GM19452 (cell line): ENCODE measurements at regions not wholly inside any gene's neighbourhood (a gene's known extent, or its start where the extent isn't known, plus 50 kb on each side); places are given as distances from the start of the nearest gene placed in this dataset.

Source experiments
- ATAC-seq: cut with Tn5 transposase; IDR thresholded peaks from one replicate; pipeline ENCODE4 v1.9.1; 2021; ENCODE audit not compliant: unreplicated experiment

DNA sequence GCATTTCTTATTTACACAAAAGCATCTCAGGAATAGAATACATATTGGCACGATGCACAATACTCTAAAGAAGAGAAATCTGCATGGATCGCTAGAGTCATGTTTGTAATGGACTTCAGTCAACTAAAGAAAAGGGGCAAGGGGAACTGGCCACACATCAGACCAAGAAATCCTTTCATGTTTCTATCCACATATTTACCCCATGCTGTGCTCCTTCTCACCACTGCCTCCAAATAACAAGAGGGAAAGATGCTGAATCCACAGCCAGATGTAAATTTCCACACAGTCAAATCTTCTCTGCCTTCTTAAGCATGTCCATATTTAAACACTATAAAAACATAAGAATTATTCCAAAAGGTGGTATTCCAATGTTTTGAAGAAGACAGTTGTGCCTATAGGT, 67.6 kb downstream of the COX18 start:
- no peak for ATAC-seq

DNA sequence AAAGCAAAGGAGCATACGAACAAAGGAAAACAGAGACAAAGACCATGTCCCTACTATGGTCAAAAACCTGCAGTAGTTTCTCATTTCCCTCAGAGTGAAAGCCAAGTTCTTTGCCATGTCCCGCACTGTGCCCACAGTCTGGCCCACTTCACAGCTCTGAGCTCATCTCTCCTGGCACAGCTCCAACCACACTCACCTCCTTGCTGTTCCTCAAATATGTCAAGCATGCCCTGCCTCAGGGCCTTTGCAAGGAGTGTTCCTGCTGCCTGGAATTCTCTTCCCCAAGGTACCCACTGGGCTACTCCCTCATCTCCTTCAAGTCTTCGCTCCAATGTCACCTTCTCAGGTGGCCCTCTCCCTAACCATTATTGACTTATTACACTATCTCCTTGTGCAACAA, 72.1 kb downstream of the COX18 start:
- no peak for ATAC-seq

GRCh38 chr4:72994670-72995069, 74.8 kb downstream of the COX18 start:
- ATAC-seq: no peak

- no peak for ATAC-seq
Observed at GRCh38 chr4:72993876-72994275, 75.6 kb downstream of the COX18 start.

GRCh38 chr4:72991873-72992272, 77.6 kb downstream of the COX18 start:
- no peak for ATAC-seq

DNA sequence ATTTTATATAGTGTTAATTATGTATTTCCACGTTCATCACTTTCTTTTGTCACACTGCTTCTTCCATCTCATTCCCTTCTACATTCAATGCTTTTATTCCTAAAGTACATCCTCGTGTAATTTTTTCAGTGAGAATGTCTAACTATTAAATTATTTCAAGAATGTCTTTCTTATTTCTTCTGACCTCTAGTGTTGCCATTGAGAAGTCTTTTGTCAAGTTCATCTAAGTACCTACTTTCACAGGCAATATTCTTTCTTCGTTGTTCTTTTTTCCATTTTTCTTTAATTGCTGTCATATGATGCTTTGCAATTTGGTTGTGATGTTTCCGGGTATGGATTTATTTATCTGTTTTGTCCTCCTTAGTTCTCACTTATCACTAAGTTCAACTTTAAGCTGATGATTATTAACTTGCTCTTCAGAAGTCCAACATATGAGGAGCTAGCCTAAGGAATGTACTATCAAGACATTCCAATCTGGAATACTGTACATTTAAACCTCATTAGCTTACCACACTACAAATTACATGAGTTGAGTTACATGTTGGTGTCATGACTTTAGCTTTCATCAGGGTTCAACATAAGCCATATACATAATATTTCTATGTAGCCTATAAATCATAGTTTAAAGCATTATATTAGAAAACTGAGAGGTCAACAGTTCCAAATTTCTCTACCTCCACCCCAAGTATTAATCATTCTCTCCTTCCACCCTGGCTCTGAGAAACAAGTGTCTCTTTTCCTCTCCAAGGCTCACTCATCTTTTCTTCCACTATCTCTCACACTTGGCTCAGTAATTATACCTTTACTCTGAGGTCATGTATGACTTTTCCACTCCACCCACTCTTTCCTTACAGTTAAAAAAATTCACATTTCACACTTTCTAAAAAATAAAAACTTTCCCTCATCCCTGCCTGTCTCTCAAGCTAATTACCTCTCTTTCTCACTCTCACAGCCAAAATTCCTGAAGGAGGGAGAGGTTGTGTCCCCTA, 81.5 kb downstream of the COX18 start:
- ATAC-seq: no peak

DNA sequence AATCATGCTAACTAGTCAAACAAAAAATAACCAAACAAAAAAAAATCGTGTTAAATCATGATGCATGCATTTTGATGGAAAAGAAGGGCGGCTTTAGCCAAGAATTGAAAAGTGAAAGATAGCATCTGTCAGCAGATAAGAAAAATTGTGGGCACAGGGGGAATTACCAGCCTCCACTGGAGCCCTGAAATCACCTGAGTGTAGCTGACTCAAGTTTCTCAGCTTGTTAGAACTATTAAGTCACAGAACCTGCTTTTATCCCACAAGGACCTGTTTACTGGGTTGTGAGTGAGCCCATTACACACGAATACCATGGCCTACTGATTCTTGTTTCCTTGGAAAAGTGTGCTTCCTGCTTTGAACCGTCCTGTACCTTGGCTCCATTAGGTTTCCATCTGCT, 85.2 kb downstream of the COX18 start:
- ATAC-seq: no peak

DNA sequence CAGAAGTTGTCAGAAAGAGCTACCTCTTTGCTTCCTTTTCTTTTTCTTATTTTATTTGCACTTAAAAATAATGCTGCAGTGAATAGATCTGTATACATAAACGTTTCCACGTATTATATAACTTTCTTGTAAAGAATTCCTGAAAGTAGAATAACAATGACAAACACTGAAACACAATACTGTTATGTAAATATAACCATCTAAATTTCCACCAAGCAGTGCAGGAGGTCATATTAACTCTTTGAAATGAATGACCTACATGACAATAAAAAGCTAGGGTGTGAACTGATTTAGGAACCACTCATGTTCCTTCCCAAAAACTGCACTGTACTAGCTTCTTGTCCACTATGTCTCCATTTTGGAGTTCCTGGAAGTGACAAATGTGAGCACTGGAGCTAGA, 85.8 kb downstream of the COX18 start:
- ATAC-seq: no peak

- ATAC-seq: no peak
Observed at GRCh38 chr4:72977936-72978485, 91.5 kb downstream of the COX18 start.

- ATAC-seq: no peak
Observed at GRCh38 chr4:72975488-72975784, 94.1 kb downstream of the COX18 start.

DNA sequence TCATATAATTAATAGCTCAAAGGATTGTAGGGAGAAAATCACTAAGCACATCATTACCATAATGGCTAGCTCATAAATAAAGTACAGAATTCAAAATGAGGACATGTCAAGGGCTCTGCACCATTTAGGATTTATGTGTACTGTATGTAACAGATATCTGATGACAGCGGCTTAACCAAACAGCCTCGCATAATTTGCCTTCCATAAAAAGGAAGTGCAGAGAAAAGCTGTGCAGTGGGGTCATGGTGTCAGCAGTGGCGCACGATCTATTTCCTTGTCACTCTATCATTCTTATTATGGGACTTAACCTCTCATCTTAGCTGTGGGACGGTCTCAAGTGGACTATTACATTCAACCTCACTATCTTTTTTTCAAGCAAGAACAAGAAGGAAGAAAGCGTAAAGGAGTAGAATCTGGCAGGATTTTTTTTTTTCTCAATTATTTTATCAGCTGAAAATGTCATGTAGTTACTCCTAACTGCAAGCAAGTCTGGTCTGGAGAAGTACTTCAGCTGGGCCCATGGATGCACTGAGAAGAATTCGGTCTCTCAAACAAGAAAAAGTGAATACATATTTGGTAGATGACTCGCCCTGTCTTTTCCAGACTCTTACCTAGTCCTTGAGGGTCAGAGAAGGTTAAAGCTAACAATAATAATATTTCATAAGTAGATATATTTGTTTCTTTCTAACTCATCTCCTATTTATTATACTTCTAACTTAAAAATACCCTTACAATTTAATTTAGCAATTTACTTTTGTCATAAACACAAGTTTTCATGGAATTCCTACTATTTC, 94.6 kb downstream of the COX18 start:
- no peak for ATAC-seq

DNA sequence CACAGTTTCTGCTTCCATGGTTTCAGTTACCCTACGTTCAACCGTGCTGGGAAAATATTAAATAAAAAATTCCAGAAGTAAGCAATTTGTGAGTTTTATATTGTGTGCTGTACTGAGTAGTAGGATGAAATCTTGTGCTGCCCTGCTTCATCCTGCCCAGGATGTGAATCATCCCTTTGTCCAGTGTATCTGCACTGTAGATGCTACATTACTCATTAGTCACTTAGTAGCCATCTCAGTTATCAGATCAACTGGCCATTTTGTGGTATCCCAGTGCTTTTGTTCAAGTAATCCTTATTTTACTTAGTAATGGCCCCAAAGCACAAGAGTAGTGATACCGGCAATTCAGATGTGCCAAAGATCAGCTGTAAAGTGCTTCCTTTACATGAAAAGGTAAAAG, 97.9 kb downstream of the COX18 start:
- ATAC-seq: no peak

- ATAC-seq: no peak
Observed at GRCh38 chr4:72970756-72971155, 98.8 kb downstream of the COX18 start.

GRCh38 chr4:72969976-72970375, 99.5 kb downstream of the COX18 start:
- ATAC-seq: no peak

GRCh38 chr4:72966652-72967051, 102.9 kb downstream of the COX18 start:
- no peak for ATAC-seq

- no peak for ATAC-seq
Observed at GRCh38 chr4:72959411-72959810, 110.1 kb downstream of the COX18 start.

DNA sequence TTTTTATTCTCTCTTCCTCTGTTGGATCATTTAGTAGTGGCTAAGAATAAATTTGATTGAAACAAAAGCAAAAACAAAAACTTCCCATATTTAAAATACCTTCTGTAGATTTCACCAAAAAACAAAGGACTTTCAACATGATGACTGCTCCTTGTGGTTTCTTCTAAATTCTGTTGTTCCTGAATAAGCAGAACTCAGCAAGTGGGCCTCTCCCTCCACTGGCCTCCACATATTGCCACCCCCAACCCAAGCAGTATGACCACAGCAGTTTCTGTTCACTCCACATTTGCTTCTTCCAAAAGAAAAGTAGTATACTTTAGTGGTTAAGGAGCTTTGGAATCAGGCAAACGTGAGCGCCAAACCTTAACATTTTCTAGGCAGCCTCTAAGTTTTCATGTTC, 114.7 kb downstream of the COX18 start:
- ATAC-seq: no peak

DNA sequence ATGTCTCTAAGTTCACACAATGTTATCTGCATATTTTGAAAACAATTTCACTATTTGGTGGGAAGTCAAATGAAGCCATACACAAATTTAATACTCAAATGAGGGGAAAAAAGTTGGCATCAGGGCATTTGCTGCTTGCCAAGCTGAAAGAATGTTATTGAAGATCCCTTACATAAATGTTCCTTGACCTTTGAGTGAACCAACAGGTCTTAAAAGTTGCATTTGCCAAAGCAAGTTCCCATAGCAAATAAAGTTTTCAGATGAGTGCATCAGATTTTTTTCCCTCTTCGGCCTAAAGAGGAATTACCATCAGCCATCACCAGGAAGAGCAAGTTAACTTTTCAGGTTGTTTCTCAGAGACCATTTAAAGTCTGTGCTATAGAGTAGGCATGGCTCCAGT, 115.9 kb downstream of the COX18 start:
- ATAC-seq: no peak

GRCh38 chr4:72951628-72952027, 117.9 kb downstream of the COX18 start:
- no peak for ATAC-seq

DNA sequence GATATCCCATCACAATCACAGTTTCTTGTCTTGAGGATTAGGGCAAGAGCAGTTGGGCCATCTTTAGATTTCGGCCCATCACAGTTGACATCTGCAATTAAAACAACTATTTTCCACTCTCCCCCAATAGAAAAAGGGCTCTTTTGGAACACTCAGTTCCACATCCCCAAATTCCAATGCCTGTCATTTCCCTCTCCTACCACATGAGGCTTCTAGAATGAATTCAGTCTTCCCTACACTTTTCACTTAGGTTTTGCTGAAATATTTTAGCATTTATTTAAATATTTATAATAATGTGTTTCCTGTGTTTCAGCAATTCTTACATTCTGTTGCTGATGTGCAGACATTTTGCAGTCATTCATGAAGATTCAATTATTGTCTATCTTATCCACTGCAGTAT, 118.4 kb downstream of the COX18 start:
- ATAC-seq: no peak

GRCh38 chr4:72948080-72948479, 121.4 kb downstream of the COX18 start:
- ATAC-seq: no peak

GRCh38 chr4:72945719-72946336, 123.7 kb downstream of the COX18 start:
- ATAC-seq: no peak
